Activated CD4-positive, CD25-positive, alpha-beta regulatory T cell treated with anti-CD3 and anti-CD28 coated beads, Interleukin-2, amount 50 U/mL, for 24 hours (primary cell): ENCODE measurements at regions not wholly inside any gene's neighbourhood (a gene's known extent, or its start where the extent isn't known, plus 50 kb on each side); places are given as distances from the start of the nearest gene placed in this dataset.
"Not testable (repeated sequence)": the region's sequence is repeated elsewhere in the genome, so short reads cannot be mapped to it uniquely, and the experiment has no call there.

Experiments
- ATAC-seq, 2 donors: fragments of 150-1000 bp; cut with Tn5 transposase; one replicate each; pipeline ENCODE4 v1.10.0; 2021; ENCODE audit warnings: mild to moderate bottlenecking in 1 of 2, moderate library complexity in 1 of 2

- no peak for ATAC-seq
These were observed 631.8 kb upstream of the RAB6C start for GRCh38 chr2:129347486-129348217.

GRCh38 chr2:129354631-129355030 lies 624.8 kb upstream of the RAB6C start:
- ATAC-seq: no peak

GRCh38 chr2:129361688-129362087 lies 617.8 kb upstream of the RAB6C start:
- ATAC-seq: peak in 1 of 2 donors; percentile 29

GRCh38 chr2:129366263-129366662 lies 613.2 kb upstream of the RAB6C start:
- no peak for ATAC-seq

GRCh38 chr2:129367107-129367506 lies 612.4 kb upstream of the RAB6C start:
- ATAC-seq: no peak

- ATAC-seq: no peak
These were observed 610.0 kb upstream of the RAB6C start for GRCh38 chr2:129369437-129369836.

GRCh38 chr2:129374452-129374851 lies 605.0 kb upstream of the RAB6C start:
- ATAC-seq: no peak

- ATAC-seq: no peak
These were observed 603.6 kb upstream of the RAB6C start for GRCh38 chr2:129375632-129376425.

- ATAC-seq: no peak
These were observed 602.9 kb upstream of the RAB6C start for GRCh38 chr2:129376426-129377077.

GRCh38 chr2:129377078-129377469 lies 602.4 kb upstream of the RAB6C start:
- no peak for ATAC-seq

GRCh38 chr2:129378186-129378585 lies 601.3 kb upstream of the RAB6C start:
- no peak for ATAC-seq

GRCh38 chr2:129379411-129379810 lies 600.1 kb upstream of the RAB6C start:
- no peak for ATAC-seq

- no peak for ATAC-seq
These were observed 597.7 kb upstream of the RAB6C start for GRCh38 chr2:129381789-129382188.

- no peak for ATAC-seq
These were observed 590.6 kb upstream of the RAB6C start for GRCh38 chr2:129388870-129389269.

- no peak for ATAC-seq
These were observed 585.6 kb upstream of the RAB6C start for GRCh38 chr2:129393816-129394215.

GRCh38 chr2:129396980-129397599 lies 582.4 kb upstream of the RAB6C start:
- no peak for ATAC-seq

- no peak for ATAC-seq
These were observed 578.6 kb upstream of the RAB6C start for GRCh38 chr2:129400826-129401225.

GRCh38 chr2:129402076-129402475 lies 577.4 kb upstream of the RAB6C start:
- ATAC-seq: no peak

GRCh38 chr2:129404000-129404685 lies 575.3 kb upstream of the RAB6C start:
- no peak for ATAC-seq

- no peak for ATAC-seq
These were observed 570.9 kb upstream of the RAB6C start for GRCh38 chr2:129408570-129408969.

- ATAC-seq: not testable (repeated sequence)
These were observed 562.4 kb upstream of the RAB6C start for GRCh38 chr2:129417041-129417440.

GRCh38 chr2:129422028-129422427 lies 557.4 kb upstream of the RAB6C start:
- no peak for ATAC-seq
